GM23248 (cell line): ENCODE measurements at regions not wholly inside any gene's neighbourhood (a gene's known extent, or its start where the extent isn't known, plus 50 kb on each side); places are given as distances from the start of the nearest gene placed in this dataset.

Experiments used
- EZH2 ChIP-seq: fragments of 200-600 bp; sonication (generic); IDR thresholded peaks from 2 replicates; pipeline ENCODE4 v1.6.1; 2018; ENCODE audit warnings: antibody characterized with exemption, mild to moderate bottlenecking; ENCODE audit not compliant: insufficient read depth, poor library complexity, severe bottlenecking
- EZH2phosphoT487 ChIP-seq: fragments of 200-600 bp; sonication (generic); IDR thresholded peaks from 2 replicates; pipeline ENCODE4 v1.6.1; 2018; ENCODE audit warnings: antibody characterized with exemption, moderate library complexity, mild to moderate bottlenecking, low read depth; ENCODE audit not compliant: insufficient read depth

DNA sequence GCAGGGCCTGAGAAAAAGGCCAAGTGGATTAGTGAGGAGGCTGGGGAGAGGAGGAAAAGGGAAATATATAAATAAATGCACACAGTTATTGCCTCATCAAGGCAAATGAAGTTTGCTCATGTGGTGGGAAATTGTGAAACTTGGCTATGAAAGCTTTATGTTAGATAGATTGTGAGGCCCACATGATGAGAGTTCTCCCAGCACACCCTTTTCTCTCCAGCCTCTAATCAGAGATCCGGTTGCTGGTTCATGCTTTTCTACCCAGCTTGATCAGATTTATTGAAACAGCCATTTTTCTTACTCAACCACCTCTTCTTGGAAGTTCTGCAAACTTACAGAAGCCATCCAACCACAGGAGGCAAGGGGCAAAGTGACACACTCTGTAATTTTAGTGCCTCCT lies 125.8 kb upstream of the KLF4 start:
- TF ChIP-seq EZH2, result no peak
- no peak for TF ChIP-seq EZH2phosphoT487
